ENCODE measurements at regions not wholly inside any gene's neighbourhood (a gene's known extent, or its start where the extent isn't known, plus 50 kb on each side); places are given as distances from the start of the nearest gene placed in this dataset.

DNA sequence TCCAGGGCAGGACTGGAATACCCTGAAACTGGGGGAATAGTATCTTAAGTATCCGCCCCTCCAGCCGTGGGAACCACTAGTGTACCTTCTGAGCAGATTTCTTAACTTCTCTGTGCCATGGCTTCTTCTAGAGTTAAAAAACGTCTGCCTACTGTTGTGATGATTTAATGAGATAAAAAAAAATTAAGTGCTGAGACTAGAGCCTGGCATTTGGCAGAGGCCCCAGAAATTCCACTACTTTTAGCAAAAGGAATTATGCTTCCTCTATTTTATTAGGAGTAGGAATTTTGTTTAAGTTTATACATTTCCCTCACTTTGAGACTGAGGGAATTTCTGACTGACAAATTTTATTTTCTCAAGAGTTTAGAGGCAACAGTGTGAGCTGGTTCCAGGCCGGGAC is 371.2 kb upstream of the B3GAT1 start:
- TF ChIP-seq, protein P1, sequence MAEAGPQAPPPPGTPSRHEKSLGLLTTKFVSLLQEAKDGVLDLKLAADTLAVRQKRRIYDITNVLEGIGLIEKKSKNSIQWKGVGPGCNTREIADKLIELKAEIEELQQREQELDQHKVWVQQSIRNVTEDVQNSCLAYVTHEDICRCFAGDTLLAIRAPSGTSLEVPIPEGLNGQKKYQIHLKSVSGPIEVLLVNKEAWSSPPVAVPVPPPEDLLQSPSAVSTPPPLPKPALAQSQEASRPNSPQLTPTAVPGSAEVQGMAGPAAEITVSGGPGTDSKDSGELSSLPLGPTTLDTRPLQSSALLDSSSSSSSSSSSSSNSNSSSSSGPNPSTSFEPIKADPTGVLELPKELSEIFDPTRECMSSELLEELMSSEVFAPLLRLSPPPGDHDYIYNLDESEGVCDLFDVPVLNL (CRISPR knock-in tag; IDR thresholded peaks at IDR 0.05; ENCODE audit: low read depth): no peak
- TF ChIP-seq, protein P2, sequence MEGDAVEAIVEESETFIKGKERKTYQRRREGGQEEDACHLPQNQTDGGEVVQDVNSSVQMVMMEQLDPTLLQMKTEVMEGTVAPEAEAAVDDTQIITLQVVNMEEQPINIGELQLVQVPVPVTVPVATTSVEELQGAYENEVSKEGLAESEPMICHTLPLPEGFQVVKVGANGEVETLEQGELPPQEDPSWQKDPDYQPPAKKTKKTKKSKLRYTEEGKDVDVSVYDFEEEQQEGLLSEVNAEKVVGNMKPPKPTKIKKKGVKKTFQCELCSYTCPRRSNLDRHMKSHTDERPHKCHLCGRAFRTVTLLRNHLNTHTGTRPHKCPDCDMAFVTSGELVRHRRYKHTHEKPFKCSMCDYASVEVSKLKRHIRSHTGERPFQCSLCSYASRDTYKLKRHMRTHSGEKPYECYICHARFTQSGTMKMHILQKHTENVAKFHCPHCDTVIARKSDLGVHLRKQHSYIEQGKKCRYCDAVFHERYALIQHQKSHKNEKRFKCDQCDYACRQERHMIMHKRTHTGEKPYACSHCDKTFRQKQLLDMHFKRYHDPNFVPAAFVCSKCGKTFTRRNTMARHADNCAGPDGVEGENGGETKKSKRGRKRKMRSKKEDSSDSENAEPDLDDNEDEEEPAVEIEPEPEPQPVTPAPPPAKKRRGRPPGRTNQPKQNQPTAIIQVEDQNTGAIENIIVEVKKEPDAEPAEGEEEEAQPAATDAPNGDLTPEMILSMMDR (IDR thresholded peaks at IDR 0.05 in 2 of 3, conservative IDR thresholded peaks at IDR 0.05 in 1 of 3; ENCODE audit: insufficient read depth in 2 of 3, low read depth in 1 of 3, low read length in 3 of 3): no peak
- TF ChIP-seq TAF15 (IDR thresholded peaks at IDR 0.05; ENCODE audit: low read depth, low read length): no peak
- no peak for TF ChIP-seq SIX5 (IDR thresholded peaks at IDR 0.05; ENCODE audit: borderline replicate concordance in 1 of 2, insufficient read depth in 1 of 2, low read depth in 1 of 2, low read length in 2 of 2)
- TF ChIP-seq EHMT2 (IDR thresholded peaks at IDR 0.05): no peak
- no peak for TF ChIP-seq CREBBP (IDR thresholded peaks at IDR 0.05; ENCODE audit: low read depth, low read length)
- TF ChIP-seq ZFP30 (CRISPR knock-in tag; IDR thresholded peaks at IDR 0.05; ENCODE audit: borderline replicate concordance): no peak
- TF ChIP-seq POLR2A (conservative IDR thresholded peaks at IDR 0.05): no peak
- TF ChIP-seq, protein P3, sequence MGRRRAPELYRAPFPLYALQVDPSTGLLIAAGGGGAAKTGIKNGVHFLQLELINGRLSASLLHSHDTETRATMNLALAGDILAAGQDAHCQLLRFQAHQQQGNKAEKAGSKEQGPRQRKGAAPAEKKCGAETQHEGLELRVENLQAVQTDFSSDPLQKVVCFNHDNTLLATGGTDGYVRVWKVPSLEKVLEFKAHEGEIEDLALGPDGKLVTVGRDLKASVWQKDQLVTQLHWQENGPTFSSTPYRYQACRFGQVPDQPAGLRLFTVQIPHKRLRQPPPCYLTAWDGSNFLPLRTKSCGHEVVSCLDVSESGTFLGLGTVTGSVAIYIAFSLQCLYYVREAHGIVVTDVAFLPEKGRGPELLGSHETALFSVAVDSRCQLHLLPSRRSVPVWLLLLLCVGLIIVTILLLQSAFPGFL (CRISPR knock-in tag; IDR thresholded peaks at IDR 0.05): no peak
- TF ChIP-seq, protein P4, sequence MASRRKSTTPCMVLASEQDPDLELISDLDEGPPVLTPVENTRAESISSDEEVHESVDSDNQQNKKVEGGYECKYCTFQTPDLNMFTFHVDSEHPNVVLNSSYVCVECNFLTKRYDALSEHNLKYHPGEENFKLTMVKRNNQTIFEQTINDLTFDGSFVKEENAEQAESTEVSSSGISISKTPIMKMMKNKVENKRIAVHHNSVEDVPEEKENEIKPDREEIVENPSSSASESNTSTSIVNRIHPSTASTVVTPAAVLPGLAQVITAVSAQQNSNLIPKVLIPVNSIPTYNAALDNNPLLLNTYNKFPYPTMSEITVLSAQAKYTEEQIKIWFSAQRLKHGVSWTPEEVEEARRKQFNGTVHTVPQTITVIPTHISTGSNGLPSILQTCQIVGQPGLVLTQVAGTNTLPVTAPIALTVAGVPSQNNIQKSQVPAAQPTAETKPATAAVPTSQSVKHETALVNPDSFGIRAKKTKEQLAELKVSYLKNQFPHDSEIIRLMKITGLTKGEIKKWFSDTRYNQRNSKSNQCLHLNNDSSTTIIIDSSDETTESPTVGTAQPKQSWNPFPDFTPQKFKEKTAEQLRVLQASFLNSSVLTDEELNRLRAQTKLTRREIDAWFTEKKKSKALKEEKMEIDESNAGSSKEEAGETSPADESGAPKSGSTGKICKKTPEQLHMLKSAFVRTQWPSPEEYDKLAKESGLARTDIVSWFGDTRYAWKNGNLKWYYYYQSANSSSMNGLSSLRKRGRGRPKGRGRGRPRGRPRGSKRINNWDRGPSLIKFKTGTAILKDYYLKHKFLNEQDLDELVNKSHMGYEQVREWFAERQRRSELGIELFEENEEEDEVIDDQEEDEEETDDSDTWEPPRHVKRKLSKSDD (conservative IDR thresholded peaks at IDR 0.05; ENCODE audit: low read length): no peak
- no peak for TF ChIP-seq ZNF263 (CRISPR knock-in tag; IDR thresholded peaks at IDR 0.05; ENCODE audit: borderline replicate concordance)
- no peak for TF ChIP-seq FOXK2 (conservative IDR thresholded peaks at IDR 0.05 in 1 of 2, IDR thresholded peaks at IDR 0.05 in 1 of 2; ENCODE audit: low read depth in 2 of 2)
- no peak for TF ChIP-seq ZNF766 (CRISPR knock-in tag; conservative IDR thresholded peaks at IDR 0.05)
